ENCODE measurements at regions not wholly inside any gene's neighbourhood (a gene's known extent, or its start where the extent isn't known, plus 50 kb on each side); places are given as distances from the start of the nearest gene placed in this dataset.
A peak's percentile ranks its signal among the peaks of the same experiment; 100 is the strongest.

GRCh38 chr7:46451846-46452245 lies 530.8 kb upstream of the IGFBP3 start:
- POLR2A ChIA-PET (ENCODE audit: low non-redundant PET): no interaction called here
- CTCF ChIA-PET: no interaction called here
- no peak for TF ChIP-seq CTCF (conservative IDR thresholded peaks at IDR 0.05; ENCODE audit: low read depth)
- DNase-seq (ENCODE audit: low spot score): no peak
- H3K27ac ChIP-seq: no peak overlapping the region

- CTCF ChIA-PET: no interaction called here
These were observed 529.8 kb upstream of the IGFBP3 start for GRCh38 chr7:46450886-46451285.

GRCh38 chr7:46450425-46450824 lies 529.4 kb upstream of the IGFBP3 start:
- ChIA-PET CTCF (no interaction called here), POLR2A (ENCODE audit: low non-redundant PET) (no interaction called here)
- no peak overlapping the region for H3K27ac ChIP-seq
- TF ChIP-seq CTCF (conservative IDR thresholded peaks at IDR 0.05; ENCODE audit: low read depth): no peak
- no peak for DNase-seq (ENCODE audit: low spot score)

More at GRCh38 chr7:46450886-46451285, 529.8 kb upstream of the IGFBP3 start:
- POLR2A ChIA-PET (ENCODE audit: low non-redundant PET): no interaction called here
- TF ChIP-seq CTCF (conservative IDR thresholded peaks at IDR 0.05; ENCODE audit: low read depth): no peak
- H3K27ac ChIP-seq: no peak overlapping the region
- DNase-seq (ENCODE audit: low spot score): no peak

- no peak for DNase-seq (ENCODE audit: low spot score)
- ChIA-PET CTCF (no interaction called here), POLR2A (ENCODE audit: low non-redundant PET) (no interaction called here)
- no peak overlapping the region for H3K27ac ChIP-seq
- no peak for TF ChIP-seq CTCF (conservative IDR thresholded peaks at IDR 0.05; ENCODE audit: low read depth)
These were observed 528.7 kb upstream of the IGFBP3 start for GRCh38 chr7:46449743-46450142.

GRCh38 chr7:46448478-46448877 lies 527.4 kb upstream of the IGFBP3 start:
- no peak for DNase-seq (ENCODE audit: low spot score)
- TF ChIP-seq CTCF (conservative IDR thresholded peaks at IDR 0.05; ENCODE audit: low read depth): no peak
- ChIA-PET POLR2A (ENCODE audit: low non-redundant PET) (no interaction called here), CTCF (interaction anchor here (0.6 kb wide), 1 partner anchor 550 kb away, joined by 3 read pairs; no protein-coding TSS in a partner anchor)
- no peak overlapping the region for H3K27ac ChIP-seq

GRCh38 chr7:46446151-46446550 lies 525.1 kb upstream of the IGFBP3 start:
- POLR2A ChIA-PET (ENCODE audit: low non-redundant PET): no interaction called here
- DNase-seq (ENCODE audit: low spot score): no peak
- H3K27ac ChIP-seq: no peak overlapping the region
- no peak for TF ChIP-seq CTCF (conservative IDR thresholded peaks at IDR 0.05; ENCODE audit: low read depth)
- CTCF ChIA-PET: no interaction called here

- no peak overlapping the region for H3K27ac ChIP-seq
- no peak for TF ChIP-seq CTCF (conservative IDR thresholded peaks at IDR 0.05; ENCODE audit: low read depth)
- peak; percentile 3 for DNase-seq (ENCODE audit: low spot score)
- POLR2A ChIA-PET (ENCODE audit: low non-redundant PET): no interaction called here
- CTCF ChIA-PET: no interaction called here
These were observed 523.2 kb upstream of the IGFBP3 start for GRCh38 chr7:46444256-46444655.

Data from RWPE1 (cell line).